ENCODE measurements at regions not wholly inside any gene's neighbourhood (a gene's known extent, or its start where the extent isn't known, plus 50 kb on each side); places are given as distances from the start of the nearest gene placed in this dataset.

GRCh38 chr4:176525576-176525975, 205.8 kb downstream of the SPCS3 start:
- POLR2A ChIA-PET = no interaction called here

GRCh38 chr4:176526704-176527103, 206.9 kb downstream of the SPCS3 start:
- ChIA-PET POLR2A (no interaction called here), CTCF (no interaction called here)
- TF ChIP-seq GLI4 (tag by site-specific recombination; IDR thresholded peaks at IDR 0.05) (no peak), ZNF433 (tag by site-specific recombination; IDR thresholded peaks at IDR 0.05; ENCODE audit: low read depth) (no peak), ZFP41 (tag by site-specific recombination; IDR thresholded peaks at IDR 0.05; ENCODE audit: borderline replicate concordance) (no peak), ZNF654 (tag by site-specific recombination; IDR thresholded peaks at IDR 0.05; ENCODE audit: low read depth) (no peak), PRDM10 (tag by site-specific recombination; IDR thresholded peaks at IDR 0.05) (no peak), ZNF394 (tag by site-specific recombination; IDR thresholded peaks at IDR 0.05; ENCODE audit: borderline replicate concordance) (no peak), ZNF37A (tag by site-specific recombination; IDR thresholded peaks at IDR 0.05) (no peak), ZBTB1 (tag by site-specific recombination; IDR thresholded peaks at IDR 0.05) (no peak), ZNF792 (tag by site-specific recombination; IDR thresholded peaks at IDR 0.05) (no peak), ZNF292 (tag by site-specific recombination; IDR thresholded peaks at IDR 0.05; ENCODE audit: borderline replicate concordance, low read depth) (no peak), BCL11B (tag by site-specific recombination; IDR thresholded peaks at IDR 0.05; ENCODE audit: low read depth) (no peak), GLIS2 (tag by site-specific recombination; IDR thresholded peaks at IDR 0.05) (no peak), ZNF274 (IDR thresholded peaks at IDR 0.05; ENCODE audit: low read length) (no peak), ZNF274 (tag by site-specific recombination; IDR thresholded peaks at IDR 0.05; ENCODE audit: borderline replicate concordance) (no peak), HOXA7 (CRISPR knock-in tag; IDR thresholded peaks at IDR 0.05; ENCODE audit: borderline replicate concordance) (no peak), ZNF140 (tag by site-specific recombination; IDR thresholded peaks at IDR 0.05) (no peak)
- TF ChIP-seq, protein P1, sequence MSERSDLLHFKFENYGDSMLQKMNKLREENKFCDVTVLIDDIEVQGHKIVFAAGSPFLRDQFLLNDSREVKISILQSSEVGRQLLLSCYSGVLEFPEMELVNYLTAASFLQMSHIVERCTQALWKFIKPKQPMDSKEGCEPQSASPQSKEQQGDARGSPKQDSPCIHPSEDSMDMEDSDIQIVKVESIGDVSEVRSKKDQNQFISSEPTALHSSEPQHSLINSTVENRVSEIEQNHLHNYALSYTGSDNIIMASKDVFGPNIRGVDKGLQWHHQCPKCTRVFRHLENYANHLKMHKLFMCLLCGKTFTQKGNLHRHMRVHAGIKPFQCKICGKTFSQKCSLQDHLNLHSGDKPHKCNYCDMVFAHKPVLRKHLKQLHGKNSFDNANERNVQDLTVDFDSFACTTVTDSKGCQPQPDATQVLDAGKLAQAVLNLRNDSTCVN (tag by site-specific recombination; optimal IDR thresholded peaks at IDR 0.05) = no peak
- Histone ChIP-seq H3K4me1 (ENCODE audit: control insufficient read depth, insufficient read depth, low read length) (no peaks in the 10 kb centered on the region; the same call in 1 of the 2 replicates), H3K4me3 (ENCODE audit: low read depth, low read length) (no peak overlapping the region), H3K9me3 (ENCODE audit: control insufficient read depth, insufficient read depth, low read depth, low read length) (no peaks in the 10 kb centered on the region), H3K36me3 (ENCODE audit: control insufficient read depth in 2 of 2, insufficient read depth in 1 of 2, low read length in 2 of 2) (no peaks in the 10 kb centered on the region), H3K27ac (ENCODE audit: extremely low read depth, low read depth, low read length) (no peak overlapping the region)

More at GRCh38 chr4:176525576-176525975, 205.8 kb downstream of the SPCS3 start:
- CTCF ChIA-PET = no interaction called here
- H3K4me1 ChIP-seq (ENCODE audit: control insufficient read depth, insufficient read depth, low read length) = no peaks in the 10 kb centered on the region; the same call in 1 of the 2 replicates
- no peak overlapping the region for H3K4me3 ChIP-seq (ENCODE audit: low read depth, low read length)
- no peak overlapping the region for H3K27ac ChIP-seq (ENCODE audit: extremely low read depth, low read depth, low read length)
- no peaks in the 10 kb centered on the region for H3K9me3 ChIP-seq (ENCODE audit: control insufficient read depth, insufficient read depth, low read depth, low read length)
- TF ChIP-seq ZNF10 (tag by site-specific recombination; IDR thresholded peaks at IDR 0.05) = no peak
- TF ChIP-seq ZNF354C (tag by site-specific recombination; IDR thresholded peaks at IDR 0.05; ENCODE audit: borderline replicate concordance, low read depth) = no peak
- TF ChIP-seq, protein P2, sequence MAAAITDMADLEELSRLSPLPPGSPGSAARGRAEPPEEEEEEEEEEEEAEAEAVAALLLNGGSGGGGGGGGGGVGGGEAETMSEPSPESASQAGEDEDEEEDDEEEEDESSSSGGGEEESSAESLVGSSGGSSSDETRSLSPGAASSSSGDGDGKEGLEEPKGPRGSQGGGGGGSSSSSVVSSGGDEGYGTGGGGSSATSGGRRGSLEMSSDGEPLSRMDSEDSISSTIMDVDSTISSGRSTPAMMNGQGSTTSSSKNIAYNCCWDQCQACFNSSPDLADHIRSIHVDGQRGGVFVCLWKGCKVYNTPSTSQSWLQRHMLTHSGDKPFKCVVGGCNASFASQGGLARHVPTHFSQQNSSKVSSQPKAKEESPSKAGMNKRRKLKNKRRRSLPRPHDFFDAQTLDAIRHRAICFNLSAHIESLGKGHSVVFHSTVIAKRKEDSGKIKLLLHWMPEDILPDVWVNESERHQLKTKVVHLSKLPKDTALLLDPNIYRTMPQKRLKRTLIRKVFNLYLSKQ (tag by site-specific recombination; IDR thresholded peaks at IDR 0.05; ENCODE audit: borderline replicate concordance) = no peak
- no peak for TF ChIP-seq ZNF366 (tag by site-specific recombination; conservative IDR thresholded peaks at IDR 0.05)
- no peak for TF ChIP-seq ZNF48 (tag by site-specific recombination; IDR thresholded peaks at IDR 0.05)
- no peak for TF ChIP-seq ZNF629 (tag by site-specific recombination; IDR thresholded peaks at IDR 0.05)
- TF ChIP-seq ZNF843 (tag by site-specific recombination; IDR thresholded peaks at IDR 0.05) = no peak
- TF ChIP-seq, protein P3, sequence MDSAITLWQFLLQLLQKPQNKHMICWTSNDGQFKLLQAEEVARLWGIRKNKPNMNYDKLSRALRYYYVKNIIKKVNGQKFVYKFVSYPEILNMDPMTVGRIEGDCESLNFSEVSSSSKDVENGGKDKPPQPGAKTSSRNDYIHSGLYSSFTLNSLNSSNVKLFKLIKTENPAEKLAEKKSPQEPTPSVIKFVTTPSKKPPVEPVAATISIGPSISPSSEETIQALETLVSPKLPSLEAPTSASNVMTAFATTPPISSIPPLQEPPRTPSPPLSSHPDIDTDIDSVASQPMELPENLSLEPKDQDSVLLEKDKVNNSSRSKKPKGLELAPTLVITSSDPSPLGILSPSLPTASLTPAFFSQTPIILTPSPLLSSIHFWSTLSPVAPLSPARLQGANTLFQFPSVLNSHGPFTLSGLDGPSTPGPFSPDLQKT (IDR thresholded peaks at IDR 0.05; ENCODE audit: borderline replicate concordance, low read depth, low read length) = no peak
- no peak for TF ChIP-seq ZNF76 (tag by site-specific recombination; IDR thresholded peaks at IDR 0.05; ENCODE audit: borderline replicate concordance, low read depth)
- no peaks in the 10 kb centered on the region for H3K36me3 ChIP-seq (ENCODE audit: control insufficient read depth in 2 of 2, insufficient read depth in 1 of 2, low read length in 2 of 2)
